ENCODE measurements at regions not wholly inside any gene's neighbourhood (a gene's known extent, or its start where the extent isn't known, plus 50 kb on each side); places are given as distances from the start of the nearest gene placed in this dataset.

GRCh38 chr9:84151640-84152039 is 171.0 kb downstream of the RMI1 start:
- no peak overlapping the region for H3K9ac ChIP-seq (ENCODE audit: low read length)
- no peak overlapping the region for H3K27ac ChIP-seq (ENCODE audit: low read length)
- no peaks in the 10 kb centered on the region for H3K79me2 ChIP-seq (replicated peaks; ENCODE audit: insufficient read depth, low read length)
- TF ChIP-seq CTCF (IDR thresholded peaks at IDR 0.05; ENCODE audit: poor library complexity, severe bottlenecking) (no peak), MXI1 (conservative IDR thresholded peaks at IDR 0.05; ENCODE audit: poor library complexity, severe bottlenecking) (no peak)
- H3F3A ChIP-seq (ENCODE audit: insufficient read depth, low read length, poor library complexity, severe bottlenecking): no peaks in the 10 kb centered on the region
- H3K4me3 ChIP-seq (ENCODE audit: low read length): no peak overlapping the region
- no peaks in the 10 kb centered on the region for H3K9me2 ChIP-seq (ENCODE audit: insufficient read depth, low read length)
- H2AFZ ChIP-seq (ENCODE audit: low read depth, low read length): no peak overlapping the region
- H4K20me1 ChIP-seq (ENCODE audit: insufficient read depth): no peaks in the 10 kb centered on the region
- H3K36me3 ChIP-seq (ENCODE audit: insufficient read depth, low read length): no peaks in the 10 kb centered on the region
- H3K4me2 ChIP-seq (ENCODE audit: low read length): no peak overlapping the region
- H3K27me3 ChIP-seq (ENCODE audit: insufficient read depth, low read depth, low read length): no peaks in the 10 kb centered on the region
- H3K9me3 ChIP-seq (ENCODE audit: low read length): no peaks in the 10 kb centered on the region

- no peaks in the 10 kb centered on the region for H3K27me3 ChIP-seq (ENCODE audit: insufficient read depth, low read depth, low read length)
- no peak overlapping the region for H3K4me2 ChIP-seq (ENCODE audit: low read length)
- H2AFZ ChIP-seq (ENCODE audit: low read depth, low read length): no peak overlapping the region
- no peaks in the 10 kb centered on the region for H3F3A ChIP-seq (ENCODE audit: insufficient read depth, low read length, poor library complexity, severe bottlenecking)
- H3K9ac ChIP-seq (ENCODE audit: low read length): no peak overlapping the region
- H4K20me1 ChIP-seq (ENCODE audit: insufficient read depth): no peaks in the 10 kb centered on the region
- no peak for TF ChIP-seq REST (IDR thresholded peaks at IDR 0.05; ENCODE audit: borderline replicate concordance)
- no peak for TF ChIP-seq TAF1 (IDR thresholded peaks at IDR 0.05; ENCODE audit: low read depth)
- no peak for TF ChIP-seq MXI1 (conservative IDR thresholded peaks at IDR 0.05; ENCODE audit: poor library complexity, severe bottlenecking)
- no peak for TF ChIP-seq RAD21 (conservative IDR thresholded peaks at IDR 0.05)
- no peak for TF ChIP-seq EP300 (conservative IDR thresholded peaks at IDR 0.05; ENCODE audit: poor library complexity, severe bottlenecking)
- TF ChIP-seq CTCF (IDR thresholded peaks at IDR 0.05; ENCODE audit: poor library complexity, severe bottlenecking): no peak
- no peak for TF ChIP-seq EZH2 (IDR thresholded peaks at IDR 0.05; ENCODE audit: borderline replicate concordance, insufficient read depth, low read length, poor library complexity, severe bottlenecking)
- TF ChIP-seq POLR2AphosphoS5 (IDR thresholded peaks at IDR 0.05): no peak
- TF ChIP-seq SMC3 (conservative IDR thresholded peaks at IDR 0.05; ENCODE audit: poor library complexity): no peak
- no peaks in the 10 kb centered on the region for H3K79me2 ChIP-seq (replicated peaks; ENCODE audit: insufficient read depth, low read length)
- no peaks in the 10 kb centered on the region for H3K9me3 ChIP-seq (ENCODE audit: low read length)
- no peak overlapping the region for H3K27ac ChIP-seq (ENCODE audit: low read length)
- H3K4me3 ChIP-seq (ENCODE audit: low read length): no peak overlapping the region
- H3K9me2 ChIP-seq (ENCODE audit: insufficient read depth, low read length): no peaks in the 10 kb centered on the region
- H3K36me3 ChIP-seq (ENCODE audit: insufficient read depth, low read length): no peaks in the 10 kb centered on the region
Measured at GRCh38 chr9:84152204-84152603, 171.6 kb downstream of the RMI1 start.

Measured in neural cell (in vitro differentiated cells).